Right lobe of liver (tissue), 6 donors: ENCODE measurements at regions not wholly inside any gene's neighbourhood (a gene's known extent, or its start where the extent isn't known, plus 50 kb on each side); places are given as distances from the start of the nearest gene placed in this dataset.
"Not testable (repeated sequence)": the region's sequence is repeated elsewhere in the genome, so short reads cannot be mapped to it uniquely, and the experiment has no call there.

Experiments used
- ATAC-seq, 4 donors: fragments of 200-7000 bp; cut with Tn5 transposase; one replicate each; pipeline ENCODE4 v1.9.1; 2020; ENCODE audit warnings: mild to moderate bottlenecking in 4 of 4, moderate library complexity in 4 of 4
- DNase-seq, 3 donors: peaks; one replicate each; pipeline ENCODE4 v3.0.0-alpha.2; 2020
- H3K27ac ChIP-seq, 3 donors: fragments of 200-600 bp; one replicate each; pipeline ENCODE4 v1.8.0; 2022
- H3K27me3 ChIP-seq, 2 donors: fragments of 200-600 bp; one replicate each; pipeline ENCODE4 v1.8.0; 2022
- H3K36me3 ChIP-seq, 4 donors: fragments of 200-600 bp; sonication (generic) in 1 of 4; one replicate each; pipeline versions ENCODE4 v1.5.1 to v1.8.0; 2017 to 2022; ENCODE audit warnings: control low read depth in 1 of 4
- H3K4me1 ChIP-seq, 4 donors: fragments of 200-600 bp; sonication (generic) in 1 of 4; one replicate each; pipeline versions ENCODE4 v1.5.1 to v1.8.0; 2017 to 2022; ENCODE audit warnings: control low read depth in 1 of 4
- H3K4me3 ChIP-seq, 3 donors: fragments of 200-600 bp; one replicate each; pipeline ENCODE4 v1.8.0; 2022
- H3K9me3 ChIP-seq, 4 donors: fragments of 200-600 bp; sonication (generic) in 1 of 4; one replicate each; pipeline versions ENCODE4 v1.5.1 to v1.8.0; 2017 to 2022; ENCODE audit warnings: control low read depth in 1 of 4
- POLR2A ChIP-seq: fragments of 450-650 bp; IDR thresholded peaks from one replicate; pipeline ENCODE4 v1.6.1; 2017; ENCODE audit warnings: antibody characterized with exemption, mild to moderate bottlenecking
- WGBS: methylation state at CpG from one replicate; pipeline ENCODE4 v1.1.6; 2018; ENCODE audit warnings: low coverage, low lambda C conversion rate; ENCODE audit not compliant: insufficient coverage; ENCODE audit errors: missing lambda C conversion rate; 5-methylcytosine and 5-hydroxymethylcytosine counted together
- intact Hi-C, 2 donors: fragments of 100-400 bp; cut with DNase I; formaldehyde crosslinking; loops; one replicate each; pipeline versions ENCODE4 v1.11.2 to v1.14.1; 2022
- TF ChIP-seq, protein P1 (sequence below), 4 donors: fragments of 200-600 bp in 3 of 4; fragments of 450-650 bp in 1 of 4; IDR thresholded peaks; one replicate each; pipeline versions ENCODE4 v1.5.1 to v1.8.0; 2016 to 2022; ENCODE audit warnings: antibody characterized with exemption in 4 of 4, mild to moderate bottlenecking in 2 of 4
- donor health status: DM: no; HTN: yes; CAD: no.
- donor health status: DM: no; HTN: no; CAD: no.
- donor health status: DM: no; HTN: no; CAD: no.
- donor health status: DM: no; HTN: yes; CAD: no.
- donor health status: DM: no; HTN: yes; CAD: no.

DNA sequence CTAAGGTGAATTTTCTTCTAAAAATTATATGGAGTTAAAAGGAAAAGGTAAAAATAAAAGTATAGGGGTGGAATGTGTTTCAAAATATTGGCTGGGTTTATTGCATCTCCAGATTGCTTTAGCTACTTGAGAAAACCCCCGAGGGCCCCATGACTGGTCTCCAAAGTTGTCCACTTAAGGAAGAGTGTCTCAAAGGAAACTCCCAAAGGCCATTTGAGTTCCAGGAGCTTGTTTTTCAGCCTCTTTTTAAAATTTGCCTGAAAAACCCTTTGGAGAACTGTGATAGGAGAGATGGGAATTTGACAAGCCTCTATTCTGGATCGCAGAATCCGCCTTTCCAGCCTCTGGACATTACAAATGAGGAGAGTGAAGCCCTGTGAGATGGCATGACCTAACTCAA is 225.6 kb downstream of the ZNF326 start:
- Histone ChIP-seq H3K27me3 (no peaks in the 10 kb centered on the region), H3K27ac (no peak overlapping the region), H3K4me1 (peaks cover 0 to 6% (median 0%) of the 10 kb centered on the region in 4 donors), H3K4me3 (no peak overlapping the region), H3K36me3 (no peaks in the 10 kb centered on the region), H3K9me3 (no peaks in the 10 kb centered on the region)
- DNase-seq = no peak
- no peak for ATAC-seq
- TF ChIP-seq POLR2A = no peak
- TF ChIP-seq, protein P1, sequence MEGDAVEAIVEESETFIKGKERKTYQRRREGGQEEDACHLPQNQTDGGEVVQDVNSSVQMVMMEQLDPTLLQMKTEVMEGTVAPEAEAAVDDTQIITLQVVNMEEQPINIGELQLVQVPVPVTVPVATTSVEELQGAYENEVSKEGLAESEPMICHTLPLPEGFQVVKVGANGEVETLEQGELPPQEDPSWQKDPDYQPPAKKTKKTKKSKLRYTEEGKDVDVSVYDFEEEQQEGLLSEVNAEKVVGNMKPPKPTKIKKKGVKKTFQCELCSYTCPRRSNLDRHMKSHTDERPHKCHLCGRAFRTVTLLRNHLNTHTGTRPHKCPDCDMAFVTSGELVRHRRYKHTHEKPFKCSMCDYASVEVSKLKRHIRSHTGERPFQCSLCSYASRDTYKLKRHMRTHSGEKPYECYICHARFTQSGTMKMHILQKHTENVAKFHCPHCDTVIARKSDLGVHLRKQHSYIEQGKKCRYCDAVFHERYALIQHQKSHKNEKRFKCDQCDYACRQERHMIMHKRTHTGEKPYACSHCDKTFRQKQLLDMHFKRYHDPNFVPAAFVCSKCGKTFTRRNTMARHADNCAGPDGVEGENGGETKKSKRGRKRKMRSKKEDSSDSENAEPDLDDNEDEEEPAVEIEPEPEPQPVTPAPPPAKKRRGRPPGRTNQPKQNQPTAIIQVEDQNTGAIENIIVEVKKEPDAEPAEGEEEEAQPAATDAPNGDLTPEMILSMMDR (IDR thresholded peaks at IDR 0.05) = no peak
- 77% methylated on average over 3 of the region's 3 CpGs for WGBS
- intact Hi-C loops = no loop called here

DNA sequence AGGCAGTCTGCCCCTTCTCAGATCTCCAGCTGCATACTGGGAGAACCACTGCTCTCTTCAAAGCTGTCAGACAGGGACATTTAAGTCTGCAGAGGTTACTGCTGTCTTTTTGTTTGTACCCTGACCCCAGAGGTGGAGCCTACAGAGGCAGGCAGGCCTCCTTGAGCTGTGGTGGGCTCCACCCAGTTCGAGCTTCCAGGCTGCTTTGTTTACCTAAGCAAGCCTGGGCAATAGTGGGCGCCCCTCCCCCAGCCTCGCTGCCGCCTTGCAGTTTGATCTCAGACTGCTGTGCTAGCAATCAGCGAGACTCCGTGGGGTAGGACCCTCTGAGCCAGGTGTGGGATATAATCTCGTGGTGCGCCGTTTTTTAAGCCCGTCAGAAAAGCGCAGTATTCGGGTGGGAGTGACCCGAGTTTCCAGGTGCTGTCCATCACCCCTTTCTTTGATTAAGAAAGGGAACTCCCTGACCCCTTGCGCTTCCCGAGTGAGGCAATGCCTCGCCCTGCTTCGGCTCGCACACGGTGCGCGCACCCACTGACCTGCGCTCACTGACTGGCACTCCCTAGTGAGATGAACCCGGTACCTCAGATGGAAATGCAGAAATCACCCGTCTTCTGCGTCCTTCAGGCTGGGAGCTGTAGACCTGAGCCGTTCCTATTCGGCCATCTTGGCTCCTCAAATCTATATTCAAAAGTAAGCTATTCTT is 224.4 kb downstream of the ZNF326 start:
- H3K4me3 ChIP-seq, H3K4me1 ChIP-seq, H3K9me3 ChIP-seq, H3K27me3 ChIP-seq, H3K27ac ChIP-seq, H3K36me3 ChIP-seq, DNase-seq, ATAC-seq, intact Hi-C loops: not testable (repeated sequence)
- 78% methylated on average over 9 of the region's 27 CpGs for WGBS

DNA sequence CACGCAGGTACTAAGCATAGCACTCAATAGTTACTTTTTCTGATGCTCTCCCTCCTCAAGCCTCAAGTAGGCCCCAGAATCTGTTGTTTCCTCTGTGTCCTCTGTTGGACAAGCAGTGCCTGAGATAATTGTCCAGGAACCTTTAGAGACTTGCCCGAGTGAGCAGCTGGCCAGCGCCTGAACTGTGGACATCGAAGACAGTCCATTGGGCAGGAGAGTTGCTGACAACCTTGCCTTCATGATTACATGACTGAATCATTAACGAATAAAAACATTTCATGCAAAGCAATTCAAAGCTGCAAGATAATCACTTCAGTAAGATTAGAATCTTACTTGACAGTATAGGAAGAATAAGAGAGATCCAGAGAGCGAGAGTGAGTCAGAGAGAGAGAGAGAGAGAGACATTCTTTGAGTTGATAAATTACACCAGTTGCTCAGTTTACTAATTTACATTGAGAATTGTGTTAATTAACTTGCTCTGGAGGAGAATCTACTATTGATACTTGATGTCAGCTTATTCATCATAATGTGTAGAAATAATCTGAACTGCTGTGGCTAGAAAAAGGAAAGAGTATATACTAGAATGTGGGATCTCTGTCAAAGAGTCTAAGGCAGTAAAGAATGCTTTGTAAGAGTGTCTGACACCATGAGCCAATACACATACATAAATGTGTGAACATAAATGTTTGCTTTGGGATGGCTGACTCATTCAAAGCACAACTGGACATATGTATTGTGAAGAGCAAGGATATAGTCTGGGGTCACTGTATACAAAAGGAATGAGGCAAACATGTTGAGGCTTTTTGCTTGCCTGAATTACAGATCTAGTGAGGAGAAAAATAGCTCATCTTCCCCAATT is 216.0 kb downstream of the ZNF326 start:
- intact Hi-C loops = no loop called here
- DNase-seq (no peak), ATAC-seq (no peak)
- Histone ChIP-seq H3K36me3 (no peaks in the 10 kb centered on the region), H3K27me3 (no peaks in the 10 kb centered on the region), H3K4me3 (no peak overlapping the region), H3K4me1 (no peaks in the 10 kb centered on the region), H3K9me3 (no peaks in the 10 kb centered on the region), H3K27ac (no peak overlapping the region)
- TF ChIP-seq, protein P1 (IDR thresholded peaks at IDR 0.05) = no peak
- TF ChIP-seq POLR2A = no peak
- WGBS = 73% methylated on average over 6 of the region's 6 CpGs

DNA sequence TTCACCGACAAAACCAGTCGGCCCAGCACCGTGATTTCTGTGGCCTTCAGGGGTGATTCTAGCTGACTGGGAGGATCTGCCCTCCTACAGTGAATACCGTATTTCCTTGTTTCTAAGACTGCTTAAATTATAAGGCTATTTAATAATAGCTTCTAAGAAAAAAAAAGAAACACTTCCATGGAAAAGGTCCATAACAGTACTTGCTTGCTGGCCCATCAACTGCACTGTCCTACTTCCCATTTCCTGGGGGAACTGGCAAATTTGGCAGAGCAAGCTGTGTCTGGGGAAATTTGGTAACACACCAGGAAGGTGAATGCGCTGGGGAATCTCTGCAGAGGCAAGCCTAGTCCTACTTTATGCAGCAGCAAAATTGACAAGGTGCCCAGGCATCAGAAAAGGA is 214.0 kb downstream of the ZNF326 start:
- no peak for TF ChIP-seq POLR2A
- TF ChIP-seq, protein P1 (IDR thresholded peaks at IDR 0.05) = no peak
- WGBS = 43% methylated on average over 1 of the region's 5 CpGs
- ATAC-seq = no peak
- H3K9me3 ChIP-seq = no peaks in the 10 kb centered on the region
- no peak overlapping the region for H3K27ac ChIP-seq
- H3K27me3 ChIP-seq = no peaks in the 10 kb centered on the region
- no peaks in the 10 kb centered on the region for H3K36me3 ChIP-seq
- no peak overlapping the region for H3K4me3 ChIP-seq
- intact Hi-C loops = no loop called here
- DNase-seq = no peak
- H3K4me1 ChIP-seq = no peaks in the 10 kb centered on the region

DNA sequence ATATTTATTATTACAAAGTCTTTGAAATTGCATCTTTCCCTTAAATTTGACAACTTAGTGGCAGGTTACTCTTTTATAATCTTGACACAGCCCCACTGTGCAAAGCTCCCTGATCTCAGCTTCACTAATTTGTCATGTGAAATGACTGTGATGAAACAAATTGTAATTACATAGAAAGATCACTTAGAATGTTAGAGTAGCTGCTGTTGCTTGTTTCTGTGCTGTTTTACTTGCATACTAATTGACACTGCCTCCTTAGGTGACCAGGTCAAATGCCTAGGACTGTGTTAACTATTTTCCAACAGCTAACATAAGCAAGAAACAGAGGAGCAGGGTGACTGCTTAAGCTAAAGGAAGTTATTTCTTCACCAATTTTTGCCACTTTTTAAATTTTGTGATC is 211.3 kb downstream of the ZNF326 start:
- TF ChIP-seq, protein P1 (IDR thresholded peaks at IDR 0.05) = no peak
- TF ChIP-seq POLR2A = no peak
- Histone ChIP-seq H3K4me3 (no peak overlapping the region), H3K36me3 (no peaks in the 10 kb centered on the region), H3K27me3 (no peaks in the 10 kb centered on the region), H3K9me3 (no peaks in the 10 kb centered on the region), H3K4me1 (no peaks in the 10 kb centered on the region), H3K27ac (no peak overlapping the region)
- ATAC-seq (no peak), DNase-seq (no peak)
- intact Hi-C loops = no loop called here
